ENCODE measurements at regions not wholly inside any gene's neighbourhood (a gene's known extent, or its start where the extent isn't known, plus 50 kb on each side); places are given as distances from the start of the nearest gene placed in this dataset.

DNA sequence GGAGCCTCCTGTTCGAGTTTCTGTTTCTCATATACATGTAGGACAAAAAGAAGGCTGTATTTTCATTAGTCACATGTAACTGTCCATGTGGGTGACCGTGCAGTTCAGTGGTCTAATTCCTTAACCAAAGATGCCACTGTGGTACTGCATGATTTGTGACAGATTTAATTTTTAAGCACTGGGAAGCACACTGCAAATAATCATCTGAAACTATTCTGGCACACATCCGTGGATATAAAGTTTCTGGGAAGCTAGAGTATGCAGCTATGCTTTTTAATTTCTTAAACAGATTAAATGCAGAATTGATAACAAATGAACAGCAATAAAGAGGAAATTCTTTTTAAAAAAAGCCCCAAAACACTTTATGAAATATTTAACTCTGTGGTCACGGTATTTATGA lies 254.8 kb downstream of the LMO4 start:
- TF ChIP-seq EP300 (IDR thresholded peaks at IDR 0.05) (no peak), CTCF (IDR thresholded peaks at IDR 0.05) (no peak), POLR2A (IDR thresholded peaks at IDR 0.05) (no peak)

Measured in suprapubic skin (tissue), 3 donors.